ENCODE measurements at regions not wholly inside any gene's neighbourhood (a gene's known extent, or its start where the extent isn't known, plus 50 kb on each side); places are given as distances from the start of the nearest gene placed in this dataset.
A peak's percentile ranks its signal among the peaks of the same experiment; 100 is the strongest.

GRCh38 chr10:131640045-131640644, 260.7 kb upstream of the PPP2R2D start:
- Mint-ChIP-seq H3K4me1 (ENCODE audit: low read depth) (no peaks in the 10 kb centered on the region), H3K36me3 (ENCODE audit: low read depth) (no peaks in the 10 kb centered on the region), H3K4me3 (no peak overlapping the region), H3K9me3 (peaks cover 18% of the 10 kb centered on the region), H3K27ac (no peak overlapping the region), H3K27me3 (ENCODE audit: insufficient read depth) (no peaks in the 10 kb centered on the region)
- no peak for DNase-seq (ENCODE audit: low spot score)
- intact Hi-C loops (cut with micrococcal nuclease), result no loop called here

- H3K27me3 Mint-ChIP-seq (ENCODE audit: insufficient read depth), result no peaks in the 10 kb centered on the region
- intact Hi-C loops (cut with micrococcal nuclease), result no loop called here
- no peak overlapping the region for H3K27ac Mint-ChIP-seq
- no peak overlapping the region for H3K4me3 Mint-ChIP-seq
- peak; percentile 3 for DNase-seq (ENCODE audit: low spot score)
- no peaks in the 10 kb centered on the region for H3K36me3 Mint-ChIP-seq (ENCODE audit: low read depth)
- peaks cover 15% of the 10 kb centered on the region for H3K9me3 Mint-ChIP-seq
- H3K4me1 Mint-ChIP-seq (ENCODE audit: low read depth), result no peaks in the 10 kb centered on the region
Measured at GRCh38 chr10:131641231-131641630, 259.6 kb upstream of the PPP2R2D start.

- DNase-seq (ENCODE audit: low spot score), result no peak
- Mint-ChIP-seq H3K9me3 (peaks cover 12% of the 10 kb centered on the region), H3K36me3 (ENCODE audit: low read depth) (no peaks in the 10 kb centered on the region), H3K27ac (no peak overlapping the region), H3K27me3 (ENCODE audit: insufficient read depth) (no peaks in the 10 kb centered on the region), H3K4me1 (ENCODE audit: low read depth) (no peaks in the 10 kb centered on the region), H3K4me3 (no peak overlapping the region)
- intact Hi-C loops (cut with micrococcal nuclease), result no loop called here
Measured at GRCh38 chr10:131641898-131642297, 258.9 kb upstream of the PPP2R2D start.

- intact Hi-C loops (cut with micrococcal nuclease), result no loop called here
- Mint-ChIP-seq H3K27ac (no peak overlapping the region), H3K27me3 (ENCODE audit: insufficient read depth) (peaks cover 2% of the 10 kb centered on the region), H3K4me1 (ENCODE audit: low read depth) (no peaks in the 10 kb centered on the region), H3K9me3 (peaks cover 12% of the 10 kb centered on the region), H3K4me3 (no peak overlapping the region), H3K36me3 (ENCODE audit: low read depth) (no peaks in the 10 kb centered on the region)
- DNase-seq (ENCODE audit: low spot score), result no peak
Measured at GRCh38 chr10:131642966-131643365, 257.8 kb upstream of the PPP2R2D start.

- Mint-ChIP-seq H3K36me3 (ENCODE audit: low read depth) (no peaks in the 10 kb centered on the region), H3K9me3 (peaks cover 12% of the 10 kb centered on the region), H3K27ac (no peak overlapping the region), H3K27me3 (ENCODE audit: insufficient read depth) (peaks cover 2% of the 10 kb centered on the region), H3K4me3 (no peak overlapping the region), H3K4me1 (ENCODE audit: low read depth) (no peaks in the 10 kb centered on the region)
- intact Hi-C loops (cut with micrococcal nuclease), result no loop called here
- no peak for DNase-seq (ENCODE audit: low spot score)
Measured at GRCh38 chr10:131644289-131644688, 256.5 kb upstream of the PPP2R2D start.

GRCh38 chr10:131644864-131645658, 255.7 kb upstream of the PPP2R2D start:
- DNase-seq (ENCODE audit: low spot score), result no peak
- Mint-ChIP-seq H3K36me3 (ENCODE audit: low read depth) (no peaks in the 10 kb centered on the region), H3K4me3 (no peak overlapping the region), H3K4me1 (ENCODE audit: low read depth) (no peaks in the 10 kb centered on the region), H3K27me3 (ENCODE audit: insufficient read depth) (peaks cover 2% of the 10 kb centered on the region), H3K27ac (no peak overlapping the region), H3K9me3 (peaks cover 6% of the 10 kb centered on the region)
- intact Hi-C loops (cut with micrococcal nuclease), result no loop called here

GRCh38 chr10:131645756-131646155, 255.1 kb upstream of the PPP2R2D start:
- DNase-seq (ENCODE audit: low spot score), result no peak
- H3K36me3 Mint-ChIP-seq (ENCODE audit: low read depth), result no peaks in the 10 kb centered on the region
- H3K4me1 Mint-ChIP-seq (ENCODE audit: low read depth), result no peaks in the 10 kb centered on the region
- intact Hi-C loops (cut with micrococcal nuclease), result no loop called here
- peaks cover 5% of the 10 kb centered on the region for H3K9me3 Mint-ChIP-seq
- H3K27me3 Mint-ChIP-seq (ENCODE audit: insufficient read depth), result peaks cover 2% of the 10 kb centered on the region
- no peak overlapping the region for H3K27ac Mint-ChIP-seq
- no peak overlapping the region for H3K4me3 Mint-ChIP-seq

- peaks cover 2% of the 10 kb centered on the region for H3K27me3 Mint-ChIP-seq (ENCODE audit: insufficient read depth)
- no peaks in the 10 kb centered on the region for H3K36me3 Mint-ChIP-seq (ENCODE audit: low read depth)
- H3K27ac Mint-ChIP-seq, result no peak overlapping the region
- no peaks in the 10 kb centered on the region for H3K4me1 Mint-ChIP-seq (ENCODE audit: low read depth)
- H3K9me3 Mint-ChIP-seq, result peaks cover 5% of the 10 kb centered on the region
- intact Hi-C loops (cut with micrococcal nuclease), result no loop called here
- no peak for DNase-seq (ENCODE audit: low spot score)
- no peak overlapping the region for H3K4me3 Mint-ChIP-seq
Measured at GRCh38 chr10:131646551-131647525, 254.0 kb upstream of the PPP2R2D start.

- peaks cover 2% of the 10 kb centered on the region for H3K27me3 Mint-ChIP-seq (ENCODE audit: insufficient read depth)
- no peaks in the 10 kb centered on the region for H3K36me3 Mint-ChIP-seq (ENCODE audit: low read depth)
- DNase-seq (ENCODE audit: low spot score), result no peak
- H3K27ac Mint-ChIP-seq, result no peak overlapping the region
- H3K9me3 Mint-ChIP-seq, result peaks cover 5% of the 10 kb centered on the region
- H3K4me1 Mint-ChIP-seq (ENCODE audit: low read depth), result no peaks in the 10 kb centered on the region
- no peak overlapping the region for H3K4me3 Mint-ChIP-seq
- intact Hi-C loops (cut with micrococcal nuclease), result no loop called here
Measured at GRCh38 chr10:131647789-131648188, 253.0 kb upstream of the PPP2R2D start.

- Mint-ChIP-seq H3K4me3 (no peak overlapping the region), H3K27me3 (ENCODE audit: insufficient read depth) (peaks cover 2% of the 10 kb centered on the region), H3K27ac (no peak overlapping the region), H3K36me3 (ENCODE audit: low read depth) (no peaks in the 10 kb centered on the region), H3K4me1 (ENCODE audit: low read depth) (no peaks in the 10 kb centered on the region), H3K9me3 (peaks cover 5% of the 10 kb centered on the region)
- intact Hi-C loops (cut with micrococcal nuclease), result no loop called here
- no peak for DNase-seq (ENCODE audit: low spot score)
Measured at GRCh38 chr10:131648386-131649020, 252.3 kb upstream of the PPP2R2D start.

GRCh38 chr10:131649617-131650016, 251.2 kb upstream of the PPP2R2D start:
- Mint-ChIP-seq H3K27ac (no peak overlapping the region), H3K27me3 (ENCODE audit: insufficient read depth) (peaks cover 2% of the 10 kb centered on the region), H3K36me3 (ENCODE audit: low read depth) (no peaks in the 10 kb centered on the region), H3K4me1 (ENCODE audit: low read depth) (no peaks in the 10 kb centered on the region), H3K4me3 (no peak overlapping the region), H3K9me3 (no peaks in the 10 kb centered on the region)
- intact Hi-C loops (cut with micrococcal nuclease), result no loop called here
- no peak for DNase-seq (ENCODE audit: low spot score)

GRCh38 chr10:131650169-131650705, 250.6 kb upstream of the PPP2R2D start:
- Mint-ChIP-seq H3K4me3 (no peak overlapping the region), H3K4me1 (ENCODE audit: low read depth) (no peaks in the 10 kb centered on the region), H3K27me3 (ENCODE audit: insufficient read depth) (peaks cover 2% of the 10 kb centered on the region), H3K9me3 (no peaks in the 10 kb centered on the region), H3K27ac (no peak overlapping the region), H3K36me3 (ENCODE audit: low read depth) (no peaks in the 10 kb centered on the region)
- intact Hi-C loops (cut with micrococcal nuclease), result no loop called here
- DNase-seq (ENCODE audit: low spot score), result no peak
